Liver (tissue), 6 donors: ENCODE measurements at regions not wholly inside any gene's neighbourhood (a gene's known extent, or its start where the extent isn't known, plus 50 kb on each side); places are given as distances from the start of the nearest gene placed in this dataset.
"Not testable (repeated sequence)": the region's sequence is repeated elsewhere in the genome, so short reads cannot be mapped to it uniquely, and the experiment has no call there.

Experiments used
- DNase-seq: peaks from one replicate; pipeline ENCODE4 v3.0.0-alpha.2; 2017; ENCODE audit warnings: low spot score
- H3K27ac ChIP-seq, 2 donors: one replicate each; pipeline ENCODE4 v1.7.0; 2013; ENCODE audit warnings: inconsistent platforms in 2 of 2, low read length in 2 of 2, control low read depth in 1 of 2, low read depth in 1 of 2, mild to moderate bottlenecking in 1 of 2
- H3K27me3 ChIP-seq, 4 donors: one replicate each; pipeline versions ENCODE4 v1.6.1 to v1.7.0; 2013; ENCODE audit warnings: low read length in 3 of 4, inconsistent platforms in 1 of 4, mild to moderate bottlenecking in 1 of 4, moderate library complexity in 1 of 4; ENCODE audit not compliant: control insufficient read depth in 4 of 4, insufficient read depth in 4 of 4
- H3K36me3 ChIP-seq, 4 donors: one replicate each; pipeline versions ENCODE4 v1.6.1 to v1.7.0; 2013; ENCODE audit warnings: low read length in 3 of 4, mild to moderate bottlenecking in 3 of 4, low read depth in 1 of 4, moderate library complexity in 1 of 4; ENCODE audit not compliant: control insufficient read depth in 4 of 4, insufficient read depth in 3 of 4
- H3K4me1 ChIP-seq, 4 donors: one replicate each; pipeline versions ENCODE4 v1.6.1 to v1.7.0; 2013; ENCODE audit warnings: low read length in 3 of 4, mild to moderate bottlenecking in 3 of 4, moderate library complexity in 1 of 4; ENCODE audit not compliant: control insufficient read depth in 4 of 4, insufficient read depth in 4 of 4
- H3K4me3 ChIP-seq, 3 donors: one replicate each; pipeline versions ENCODE4 v1.6.1 to v1.7.0; 2013; ENCODE audit warnings: low read length in 3 of 3, control low read depth in 1 of 3, low read depth in 1 of 3, mild to moderate bottlenecking in 1 of 3
- H3K9ac ChIP-seq, 2 donors: one replicate each; pipeline ENCODE4 v1.7.0; 2013; ENCODE audit warnings: low read length in 2 of 2, mild to moderate bottlenecking in 2 of 2, moderate library complexity in 2 of 2, control low read depth in 1 of 2, low read depth in 1 of 2
- H3K9me3 ChIP-seq, 4 donors: one replicate each; pipeline versions ENCODE4 v1.6.1 to v1.7.0; 2013; ENCODE audit warnings: low read length in 3 of 4; ENCODE audit not compliant: control insufficient read depth in 4 of 4
- WGBS: extraction: QIAGEN DNeasy Blood & Tissue Kit; methylation state at CpG from one replicate; pipeline ENCODE4 v1.1.7; 2013; 5-methylcytosine and 5-hydroxymethylcytosine counted together
- donor health status: healthy.
- donor health status: healthy.
- donor health status: healthy.

GRCh38 chr2:90296484-90296777 lies 1605.0 kb downstream of the RPIA start:
- not testable (repeated sequence) for DNase-seq, H3K27me3 ChIP-seq, H3K4me3 ChIP-seq, H3K27ac ChIP-seq, H3K9me3 ChIP-seq, H3K9ac ChIP-seq, H3K36me3 ChIP-seq, H3K4me1 ChIP-seq

DNA sequence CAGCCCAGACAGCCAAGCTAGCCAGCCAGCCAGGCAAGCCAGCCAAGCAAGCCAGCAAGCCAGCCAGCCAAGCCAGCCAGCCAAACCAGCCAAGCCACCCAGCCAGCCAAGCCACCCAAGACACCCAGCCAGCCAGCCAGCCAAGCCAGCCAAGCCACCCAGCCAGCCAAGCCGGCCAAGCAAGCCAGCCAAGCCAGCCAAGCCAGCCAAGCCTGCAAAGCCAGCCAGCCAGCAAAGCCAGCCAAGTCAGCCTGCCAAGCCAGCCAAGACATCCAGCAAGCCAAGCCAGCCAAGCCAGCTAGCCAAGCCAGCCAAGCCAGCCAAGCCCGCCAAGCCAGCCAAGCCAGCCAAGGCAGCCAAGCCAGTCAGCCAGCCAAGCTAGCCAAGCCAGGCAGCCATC lies 1606.2 kb downstream of the RPIA start:
- WGBS: 68% methylated on average over 2 of the region's 2 CpGs
- H3K27me3 ChIP-seq, H3K36me3 ChIP-seq, H3K4me3 ChIP-seq, H3K9me3 ChIP-seq, H3K9ac ChIP-seq, H3K27ac ChIP-seq, DNase-seq, H3K4me1 ChIP-seq: not testable (repeated sequence)

DNA sequence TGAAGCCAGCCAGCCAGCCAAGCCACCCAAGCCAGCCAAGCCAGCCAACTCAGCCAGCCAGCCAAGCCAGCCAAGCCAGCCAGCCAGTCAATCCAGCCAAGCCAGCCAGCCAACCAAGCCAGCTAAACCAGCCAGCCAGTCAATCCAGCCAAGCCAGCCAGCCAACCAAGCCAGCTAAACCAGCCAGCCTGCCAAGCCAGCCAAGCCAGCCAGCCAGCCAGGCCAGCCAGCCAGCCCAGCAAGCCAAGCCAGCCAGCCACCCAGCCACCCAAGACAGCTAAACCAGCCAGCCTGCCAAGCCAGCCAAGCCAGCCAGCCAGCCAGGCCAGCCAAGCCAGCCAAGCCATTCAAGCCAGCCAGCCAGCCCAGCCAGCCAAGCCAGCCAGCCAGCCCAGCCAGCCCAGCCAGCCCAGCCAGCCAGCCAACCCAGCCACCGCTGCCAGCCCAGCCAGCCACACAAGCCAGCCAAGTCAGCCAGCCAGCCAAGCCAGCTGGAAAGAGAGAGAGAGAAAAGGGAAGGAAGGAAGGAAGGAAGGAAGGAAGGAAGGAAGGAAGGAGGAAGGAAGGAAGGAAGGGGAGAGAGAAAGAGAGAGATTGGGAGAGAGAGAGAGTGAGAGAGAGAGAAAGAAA lies 1606.8 kb downstream of the RPIA start:
- H3K9ac ChIP-seq, H3K27me3 ChIP-seq, H3K9me3 ChIP-seq, H3K4me1 ChIP-seq, H3K36me3 ChIP-seq, H3K27ac ChIP-seq, DNase-seq, H3K4me3 ChIP-seq: not testable (repeated sequence)
- 90% methylated on average over 1 of the region's 1 CpG for WGBS

- not testable (repeated sequence) for H3K4me3 ChIP-seq, DNase-seq, H3K9me3 ChIP-seq, H3K4me1 ChIP-seq, H3K27ac ChIP-seq, H3K27me3 ChIP-seq, H3K36me3 ChIP-seq, H3K9ac ChIP-seq
- WGBS: 52% methylated on average over 2 of the region's 5 CpGs
These were observed 1607.5 kb downstream of the RPIA start for GRCh38 chr2:90298983-90299382.

DNA sequence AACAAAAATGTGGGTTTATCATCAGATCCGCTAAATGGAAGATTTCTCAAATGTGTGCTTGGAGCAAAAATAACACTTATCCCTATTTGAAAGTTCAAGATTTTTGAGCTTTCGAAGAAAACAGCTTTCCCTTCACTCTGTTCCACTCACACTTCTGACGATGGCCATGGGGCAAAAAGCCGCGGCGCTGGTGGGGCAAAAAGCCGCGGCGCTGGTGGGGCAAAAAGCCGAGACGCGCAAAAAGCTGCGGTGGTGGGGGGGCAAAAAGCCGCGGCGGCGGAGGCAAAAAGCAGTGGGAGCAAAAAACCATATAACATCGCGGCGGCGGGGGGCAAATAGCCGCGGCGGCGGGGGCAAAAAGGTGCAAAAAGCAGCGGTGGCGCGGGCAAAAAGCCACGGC lies 1631.5 kb downstream of the RPIA start:
- not testable (repeated sequence) for DNase-seq, H3K27me3 ChIP-seq, H3K27ac ChIP-seq, H3K4me1 ChIP-seq, H3K36me3 ChIP-seq, H3K9ac ChIP-seq, H3K9me3 ChIP-seq
- peak overlapping the region in 1 of 3 donors; percentile 54 for H3K4me3 ChIP-seq
- 5% methylated on average over 28 of the region's 29 CpGs for WGBS

GRCh38 chr2:90323612-90324558 lies 1632.4 kb downstream of the RPIA start:
- not testable (repeated sequence) for H3K27ac ChIP-seq, H3K4me1 ChIP-seq, H3K9me3 ChIP-seq, H3K9ac ChIP-seq, H3K27me3 ChIP-seq, H3K36me3 ChIP-seq
- peak overlapping the region in 1 of 3 donors; percentile 54 for H3K4me3 ChIP-seq
- peak; percentile 34 for DNase-seq
- under 1% methylated on average over 109 of the region's 134 CpGs for WGBS

GRCh38 chr2:90324672-90325071 lies 1633.2 kb downstream of the RPIA start:
- H3K9ac ChIP-seq, H3K27me3 ChIP-seq, H3K4me1 ChIP-seq, H3K9me3 ChIP-seq, H3K27ac ChIP-seq, H3K36me3 ChIP-seq, DNase-seq: not testable (repeated sequence)
- peak overlapping the region in 1 of 3 donors; percentile 54 for H3K4me3 ChIP-seq
- WGBS: 2% methylated on average over 30 of the region's 59 CpGs

DNA sequence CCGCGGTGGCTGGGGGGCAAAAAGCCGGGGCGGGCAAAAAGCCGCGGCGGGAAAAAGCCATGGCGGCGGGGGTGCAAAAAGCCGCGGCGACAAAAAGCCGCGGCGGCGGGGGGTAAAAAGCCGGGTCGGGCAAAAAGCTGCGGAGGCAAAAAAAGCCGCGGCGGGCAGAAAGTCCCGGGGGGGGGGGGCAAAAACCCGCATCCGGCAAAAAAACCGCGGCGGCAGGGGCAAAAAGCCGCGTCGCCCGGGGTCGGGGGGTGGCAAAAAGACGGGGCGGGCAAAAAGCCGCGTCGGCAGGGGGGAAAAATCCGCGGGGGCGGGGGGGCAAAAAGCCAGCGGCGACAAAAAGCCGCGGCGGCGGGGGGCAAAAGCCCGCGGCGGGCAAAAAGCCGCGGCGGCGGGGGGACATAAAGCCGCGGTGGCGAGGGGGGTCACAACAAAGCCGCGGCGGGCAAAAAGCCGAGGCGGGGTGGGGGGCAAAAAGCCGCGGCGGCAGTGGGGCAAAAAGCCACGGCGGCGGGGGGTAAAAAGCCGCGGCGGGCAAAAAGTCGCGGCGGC lies 1634.4 kb downstream of the RPIA start:
- not testable (repeated sequence) for H3K27me3 ChIP-seq, H3K9ac ChIP-seq, H3K9me3 ChIP-seq, H3K27ac ChIP-seq, DNase-seq, H3K36me3 ChIP-seq, H3K4me1 ChIP-seq
- WGBS: 3% methylated on average over 61 of the region's 74 CpGs
- peak overlapping the region in 1 of 3 donors; percentile 38 for H3K4me3 ChIP-seq
